PFSK-1 (cell line): ENCODE measurements at regions not wholly inside any gene's neighbourhood (a gene's known extent, or its start where the extent isn't known, plus 50 kb on each side); places are given as distances from the start of the nearest gene placed in this dataset.

Experiments
- FOXP2 ChIP-seq: optimal IDR thresholded peaks from 2 replicates; pipeline ENCODE3; 2011; ENCODE audit warnings: borderline replicate concordance, control low read depth, inconsistent platforms; ENCODE audit not compliant: insufficient read depth; ENCODE audit errors: extremely low read length, extremely low read depth
- POLR2AphosphoS5 ChIP-seq: IDR thresholded peaks from 2 replicates; pipeline ENCODE4 v1.6.1; 2012; ENCODE audit warnings: low read depth, mild to moderate bottlenecking, control low read depth, low read length, moderate library complexity
- REST ChIP-seq, 2 experiments: IDR thresholded peaks; 2 replicates each; pipeline versions ENCODE4 v1.6.1 to v1.8.0; 2011 to 2012; ENCODE audit warnings: low read depth in 2 of 2, low read length in 2 of 2, control low read depth in 1 of 2, inconsistent platforms in 1 of 2, mild to moderate bottlenecking in 1 of 2, moderate library complexity in 1 of 2; ENCODE audit not compliant: insufficient read depth in 1 of 2
- SIN3A ChIP-seq: IDR thresholded peaks from 2 replicates; pipeline ENCODE4 v1.6.1; 2012; ENCODE audit warnings: mild to moderate bottlenecking, low read length, moderate library complexity, borderline replicate concordance; ENCODE audit not compliant: insufficient read depth
- TAF1 ChIP-seq: IDR thresholded peaks from 2 replicates; pipeline ENCODE4 v1.6.1; 2012; ENCODE audit warnings: low read length, control low read depth, borderline replicate concordance; ENCODE audit not compliant: insufficient read depth

GRCh38 chr16:86217001-86217890 is 293.1 kb upstream of the FOXF1 start:
- TF ChIP-seq POLR2AphosphoS5: no peak

GRCh38 chr16:86217891-86218270 is 292.4 kb upstream of the FOXF1 start:
- TF ChIP-seq FOXP2: no peak

- no peak for TF ChIP-seq SIN3A
- no peak for TF ChIP-seq TAF1
- TF ChIP-seq FOXP2: no peak
- TF ChIP-seq REST (IDR thresholded peaks at IDR 0.05; ENCODE audit: insufficient read depth in 1 of 2, low read depth in 2 of 2, low read length in 2 of 2): no peak
- no peak for TF ChIP-seq POLR2AphosphoS5
Observed at GRCh38 chr16:86218479-86219170, 291.7 kb upstream of the FOXF1 start.

GRCh38 chr16:86219655-86220445 is 290.5 kb upstream of the FOXF1 start:
- TF ChIP-seq REST (IDR thresholded peaks at IDR 0.05; ENCODE audit: insufficient read depth in 1 of 2, low read depth in 2 of 2, low read length in 2 of 2) (no peak), TAF1 (no peak), POLR2AphosphoS5 (no peak), SIN3A (no peak), FOXP2 (no peak)

GRCh38 chr16:86220561-86220960 is 289.8 kb upstream of the FOXF1 start:
- TF ChIP-seq SIN3A (no peak), POLR2AphosphoS5 (no peak), TAF1 (no peak), REST (IDR thresholded peaks at IDR 0.05; ENCODE audit: insufficient read depth in 1 of 2, low read depth in 2 of 2, low read length in 2 of 2) (no peak), FOXP2 (no peak)

GRCh38 chr16:86221085-86221484 is 289.2 kb upstream of the FOXF1 start:
- TF ChIP-seq REST (IDR thresholded peaks at IDR 0.05; ENCODE audit: insufficient read depth in 1 of 2, low read depth in 2 of 2, low read length in 2 of 2) (no peak), SIN3A (no peak), TAF1 (no peak), FOXP2 (no peak), POLR2AphosphoS5 (no peak)
